ENCODE measurements at regions not wholly inside any gene's neighbourhood (a gene's known extent, or its start where the extent isn't known, plus 50 kb on each side); places are given as distances from the start of the nearest gene placed in this dataset.

DNA sequence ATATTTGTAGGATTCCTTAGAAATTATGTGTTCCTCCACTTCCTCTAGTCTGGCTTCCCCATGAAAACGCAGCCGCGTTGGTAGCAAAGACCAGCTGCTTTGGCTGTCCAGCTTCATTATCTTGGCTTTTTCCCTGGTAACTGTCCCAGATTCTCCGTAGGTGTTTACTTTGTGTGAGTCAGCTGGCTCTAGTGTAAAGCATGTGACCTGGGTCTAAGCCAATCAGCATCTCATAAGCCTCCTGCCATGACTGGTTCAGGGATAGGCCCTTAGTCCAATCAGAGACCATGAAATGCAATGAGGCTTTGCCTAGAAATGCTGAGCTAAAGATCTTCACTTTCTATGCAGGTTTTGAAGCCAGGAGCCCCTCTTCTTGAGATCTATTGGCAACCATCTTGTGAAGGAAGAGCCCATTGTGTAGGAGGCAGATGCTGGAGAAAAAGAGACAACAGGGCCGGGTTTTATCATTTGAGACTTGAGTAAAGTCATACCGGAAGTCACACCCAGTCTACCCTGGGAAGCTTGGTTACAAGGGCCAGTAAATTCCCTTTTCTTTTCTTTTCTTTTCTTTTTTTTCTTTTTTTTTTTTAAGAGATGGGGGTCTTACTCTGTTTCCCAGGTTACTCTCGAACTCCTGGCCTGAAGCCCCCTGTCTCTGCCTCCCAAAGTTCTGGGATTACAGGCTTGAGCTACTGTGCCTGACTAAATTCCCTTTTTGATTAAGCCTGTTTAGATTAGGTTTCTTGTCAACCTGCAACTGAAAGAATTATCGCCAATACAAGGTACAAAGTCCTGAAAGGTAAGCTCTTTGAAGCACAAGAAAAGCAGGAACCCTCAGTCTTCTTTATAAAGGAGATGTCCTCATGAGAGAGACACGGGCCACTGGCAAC lies 256.5 kb upstream of the RREB1 start:
- FAIRE-seq = peak; percentile 83
- Histone ChIP-seq H3K4me1 (ENCODE audit: control insufficient read depth, extremely low read depth, insufficient read depth, low read length) (no peaks in the 10 kb centered on the region), H3K79me2 (ENCODE audit: control insufficient read depth, insufficient read depth, low read length) (no peaks in the 10 kb centered on the region), H2AFZ (ENCODE audit: low read depth, low read length) (no peak overlapping the region), H3K27ac (ENCODE audit: insufficient read depth, low read depth, low read length) (no peak overlapping the region), H3K9ac (replicated peaks; ENCODE audit: extremely low read depth, insufficient read depth, low read length) (no peak overlapping the region), H3K9me1 (replicated peaks; ENCODE audit: control insufficient read depth, extremely low read depth, insufficient read depth, low read length) (no peaks in the 10 kb centered on the region), H4K20me1 (replicated peaks; ENCODE audit: control insufficient read depth, extremely low read depth, insufficient read depth, low read length) (no peaks in the 10 kb centered on the region), H3K36me3 (ENCODE audit: control insufficient read depth in 2 of 2, extremely low read depth in 1 of 2, insufficient read depth in 2 of 2, low read length in 2 of 2) (no peaks in the 10 kb centered on the region), H3K9me3 (replicated peaks; ENCODE audit: control insufficient read depth, insufficient read depth, low read length) (no peaks in the 10 kb centered on the region), H3K27me3 (ENCODE audit: control insufficient read depth in 2 of 2, insufficient read depth in 2 of 2, low read length in 2 of 2) (no peaks in the 10 kb centered on the region), H3K4me2 (ENCODE audit: insufficient read depth, low read length) (no peak overlapping the region), H3K4me3 (replicated peaks in 1 of 3; ENCODE audit: insufficient read depth in 1 of 3, low read depth in 1 of 3, low read length in 3 of 3) (no peak overlapping the region)
- no TSS peak for BruUV-seq (replicated peaks)
- TF ChIP-seq, protein P1, sequence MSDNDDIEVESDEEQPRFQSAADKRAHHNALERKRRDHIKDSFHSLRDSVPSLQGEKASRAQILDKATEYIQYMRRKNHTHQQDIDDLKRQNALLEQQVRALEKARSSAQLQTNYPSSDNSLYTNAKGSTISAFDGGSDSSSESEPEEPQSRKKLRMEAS (IDR thresholded peaks at IDR 0.05; ENCODE audit: insufficient read depth, insufficient read length) = peak; percentile 40
- TF ChIP-seq POLR2AphosphoS5 (IDR thresholded peaks at IDR 0.05; ENCODE audit: insufficient read depth, low read depth, low read length) (peak; percentile 42), FOS (IDR thresholded peaks at IDR 0.05; ENCODE audit: borderline replicate concordance, insufficient read depth, low read length) (peak; percentile 65), GATA2 (IDR thresholded peaks at IDR 0.05; ENCODE audit: insufficient read depth, insufficient read length, low read depth, low read length) (no peak), EZH2 (IDR thresholded peaks at IDR 0.05; ENCODE audit: borderline replicate concordance, low read depth, low read length, severe bottlenecking) (no peak), JUN (IDR thresholded peaks at IDR 0.05; ENCODE audit: borderline replicate concordance, insufficient read depth, insufficient read length, low read depth) (peak; percentile 32), POLR2A (IDR thresholded peaks at IDR 0.05; ENCODE audit: low read depth, low read length) (no peak)
- CTCF ChIA-PET = interaction anchor here (0.8 to 2.4 kb wide), 7 partner anchors 8 to 174 kb away, joined by 3 to 8 read pairs (median 3); no protein-coding TSS in a partner anchor
- DNase-seq (ENCODE audit: low read depth, low spot score) = peak; percentile 92
- intact Hi-C loops (cut with micrococcal nuclease) (loop anchor here (1.0 to 5.0 kb wide), 3 partner anchors 25 to 174 kb away; no protein-coding TSS in a partner anchor), dilution Hi-C loops (cut with MboI; ENCODE audit: extremely low pct_ligation_motif_present, low sequenced_read_pairs) (no loop called here)
- POLR2A ChIA-PET = interaction anchor here (0.6 kb wide), 1 partner anchor 55 kb away, joined by 5 read pairs; no protein-coding TSS in a partner anchor
